Activated CD8-positive, alpha-beta memory T cell treated with anti-CD3 and anti-CD28 coated beads, Interleukin-2, amount 10 ng/mL, durations not matched to agents 7 days and 5 days (primary cell): ENCODE measurements at regions not wholly inside any gene's neighbourhood (a gene's known extent, or its start where the extent isn't known, plus 50 kb on each side); places are given as distances from the start of the nearest gene placed in this dataset.

Experiments used
- ATAC-seq: fragments of 150-1000 bp; cut with Tn5 transposase; one replicate; pipeline ENCODE4 v1.10.0; 2021; ENCODE audit warnings: moderate library complexity
- CTCF ChIA-PET: fragments of 350-600 bp; sonication (Branson Sonifier 250); formaldehyde crosslinking; loops from one replicate; lab custom pipeline; 2021; ENCODE audit warnings: antibody characterized with exemption; lab: Charles Lee
- DNase-seq: peaks from one replicate; pipeline ENCODE4 v3.0.0-alpha.2; 2020
- H3K27ac Mint-ChIP-seq: one replicate; pipeline ENCODE4 v1.8.0; 2021; ENCODE audit warnings: mild to moderate bottlenecking, mixed read lengths
- H3K27me3 Mint-ChIP-seq: one replicate; pipeline ENCODE4 v1.8.0; 2021; ENCODE audit warnings: mixed read lengths
- H3K36me3 Mint-ChIP-seq: one replicate; pipeline ENCODE4 v1.8.0; 2021; ENCODE audit warnings: mild to moderate bottlenecking, mixed read lengths
- H3K4me1 Mint-ChIP-seq: one replicate; pipeline ENCODE4 v1.8.0; 2021; ENCODE audit warnings: mixed read lengths
- H3K4me3 Mint-ChIP-seq: one replicate; pipeline ENCODE4 v1.8.0; 2021; ENCODE audit warnings: mild to moderate bottlenecking, moderate library complexity, mixed read lengths
- H3K9me3 Mint-ChIP-seq: one replicate; pipeline ENCODE4 v1.8.0; 2022; ENCODE audit warnings: low read depth, mixed read lengths

DNA sequence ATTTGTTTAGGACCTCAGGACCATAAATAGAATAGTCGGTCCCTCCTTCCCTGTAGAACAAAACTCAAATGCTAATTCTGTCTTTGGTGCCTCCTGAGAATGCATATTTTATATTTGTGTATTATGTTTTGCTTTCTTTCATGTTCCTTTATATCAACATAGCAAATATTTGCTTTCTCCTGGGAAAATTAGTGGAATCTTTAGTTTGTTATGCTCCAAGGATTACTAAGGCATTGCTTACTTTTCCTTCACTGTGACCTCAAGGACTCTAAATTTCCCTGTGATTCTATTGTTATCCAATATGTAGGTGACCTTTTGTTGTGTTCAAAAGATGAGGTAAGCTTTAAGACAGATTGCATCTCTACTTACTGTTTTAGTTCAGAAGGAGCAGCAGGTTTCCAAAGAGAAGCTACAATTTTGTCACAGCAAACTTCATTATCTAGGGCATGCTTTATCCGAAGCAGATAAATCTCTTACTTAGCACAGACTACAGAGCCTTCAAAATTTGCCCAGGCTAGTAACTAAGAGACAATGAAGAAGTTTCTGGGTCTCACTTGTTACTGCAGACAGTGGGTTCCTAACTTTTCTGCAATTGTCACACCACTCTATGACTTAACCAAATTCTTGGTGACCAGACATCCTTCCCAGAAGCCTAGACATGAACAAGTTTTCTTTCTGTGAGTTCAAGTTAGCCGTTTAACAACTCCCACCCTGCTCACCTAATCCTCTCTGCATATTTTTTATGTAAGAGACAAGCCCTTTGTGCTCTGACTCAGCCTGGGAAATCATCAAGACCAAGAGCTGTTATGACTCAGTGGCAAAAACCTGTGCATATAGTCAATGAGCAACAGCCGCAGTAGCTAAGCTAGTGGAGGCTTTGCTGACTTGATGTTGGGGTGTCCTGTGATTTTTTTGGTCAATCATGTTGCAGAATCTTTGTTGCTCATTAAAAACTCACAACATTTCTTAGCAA is 378.8 kb downstream of the QKI start:
- Mint-ChIP-seq H3K4me3 (no peak overlapping the region), H3K36me3 (no peaks in the 10 kb centered on the region), H3K27ac (no peak overlapping the region), H3K4me1 (no peaks in the 10 kb centered on the region), H3K9me3 (no peaks in the 10 kb centered on the region), H3K27me3 (peaks cover 19% of the 10 kb centered on the region)
- DNase-seq (no peak), ATAC-seq (no peak)
- CTCF ChIA-PET, result no interaction called here

DNA sequence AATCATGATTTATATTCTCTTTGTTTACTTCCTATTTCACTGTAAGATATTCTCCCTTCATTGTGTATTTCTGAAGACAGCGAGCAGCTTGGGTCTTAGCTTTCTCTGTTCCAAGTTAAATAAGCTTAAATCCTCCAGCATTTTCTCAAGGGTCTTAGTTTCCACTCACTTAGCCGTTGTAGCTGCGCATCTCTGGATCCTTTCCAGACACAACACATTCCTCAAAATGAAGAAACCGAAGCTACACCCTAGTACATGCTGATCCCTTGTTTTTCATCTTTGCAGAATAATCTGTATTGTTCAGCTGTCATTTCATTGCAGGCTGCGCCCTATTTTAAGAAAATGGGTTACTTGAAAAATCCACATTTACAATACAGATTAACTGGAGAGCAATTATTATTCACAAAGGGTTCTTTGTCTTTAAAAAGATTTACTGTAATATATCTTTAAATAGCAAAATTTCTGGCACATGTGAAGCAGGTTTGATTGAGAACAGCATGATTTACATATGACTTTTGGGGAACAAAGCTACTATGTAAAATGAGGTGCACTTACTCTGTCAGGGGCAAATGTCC is 375.8 kb downstream of the QKI start:
- no peak for ATAC-seq
- Mint-ChIP-seq H3K9me3 (no peaks in the 10 kb centered on the region), H3K4me1 (peaks cover 13% of the 10 kb centered on the region), H3K27ac (no peak overlapping the region), H3K27me3 (peaks cover 11% of the 10 kb centered on the region), H3K4me3 (no peak overlapping the region), H3K36me3 (no peaks in the 10 kb centered on the region)
- CTCF ChIA-PET, result no interaction called here
- no peak for DNase-seq

- Mint-ChIP-seq H3K27me3 (peaks cover 8% of the 10 kb centered on the region), H3K36me3 (no peaks in the 10 kb centered on the region), H3K27ac (no peak overlapping the region), H3K4me3 (no peak overlapping the region), H3K4me1 (peaks cover 13% of the 10 kb centered on the region), H3K9me3 (no peaks in the 10 kb centered on the region)
- ATAC-seq (no peak), DNase-seq (no peak)
- CTCF ChIA-PET, result no interaction called here
These were observed 374.8 kb downstream of the QKI start for GRCh38 chr6:163789199-163789810.

- H3K36me3 Mint-ChIP-seq, result peaks cover 4% of the 10 kb centered on the region
- peaks cover 22% of the 10 kb centered on the region for H3K4me1 Mint-ChIP-seq
- no peaks in the 10 kb centered on the region for H3K9me3 Mint-ChIP-seq
- DNase-seq (no peak), ATAC-seq (peak; percentile 30)
- H3K27me3 Mint-ChIP-seq, result peaks cover 11% of the 10 kb centered on the region
- CTCF ChIA-PET, result interaction anchor here (0.9 kb wide), 1 partner anchor 11 kb away, joined by 3 read pairs; no protein-coding TSS in a partner anchor
- H3K27ac Mint-ChIP-seq, result no peak overlapping the region
- no peak overlapping the region for H3K4me3 Mint-ChIP-seq
These were observed 372.6 kb downstream of the QKI start for GRCh38 chr6:163786995-163787671.

DNA sequence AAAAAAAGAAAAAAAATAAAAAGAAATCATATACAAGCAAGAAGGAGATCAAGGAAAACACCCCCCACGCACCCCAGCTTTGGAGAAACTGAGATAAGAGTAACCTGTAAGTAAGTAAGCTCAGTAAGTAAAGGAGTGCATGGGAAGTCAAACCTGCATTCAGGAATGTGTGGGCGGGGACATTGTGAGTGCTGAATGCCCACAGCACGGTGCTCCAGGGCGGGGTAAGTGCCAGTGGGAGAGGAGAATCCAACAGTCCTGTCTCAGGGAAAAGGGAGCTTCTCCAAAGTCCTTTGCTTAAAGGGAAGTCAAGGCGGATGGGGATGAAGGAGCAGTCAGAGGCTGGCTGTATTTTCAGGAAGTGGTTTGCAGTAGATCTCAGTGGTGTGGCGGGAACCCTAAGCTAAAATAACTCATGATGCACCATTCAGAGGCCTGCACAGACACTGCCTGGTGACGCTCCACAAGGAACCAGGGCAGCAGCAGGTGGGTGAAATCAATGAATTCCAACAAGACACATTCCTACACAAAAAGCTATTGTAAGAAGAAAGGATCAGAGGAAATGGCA is 368.0 kb downstream of the QKI start:
- Mint-ChIP-seq H3K4me3 (no peak overlapping the region), H3K27me3 (peaks cover 17% of the 10 kb centered on the region), H3K4me1 (peaks cover 19% of the 10 kb centered on the region), H3K27ac (no peak overlapping the region), H3K9me3 (no peaks in the 10 kb centered on the region), H3K36me3 (peaks cover 4% of the 10 kb centered on the region)
- ATAC-seq (no peak), DNase-seq (peak; percentile 43)
- CTCF ChIA-PET, result interaction anchor here (1.1 kb wide), 1 partner anchor 12 kb away, joined by 4 read pairs; no protein-coding TSS in a partner anchor

- no peak for DNase-seq
- Mint-ChIP-seq H3K4me3 (no peak overlapping the region), H3K9me3 (no peaks in the 10 kb centered on the region), H3K36me3 (peaks cover 4% of the 10 kb centered on the region), H3K27me3 (peaks cover 17% of the 10 kb centered on the region), H3K4me1 (peaks cover 11% of the 10 kb centered on the region), H3K27ac (no peak overlapping the region)
- CTCF ChIA-PET, result no interaction called here
- no peak for ATAC-seq
These were observed 366.5 kb downstream of the QKI start for GRCh38 chr6:163780994-163781393.

GRCh38 chr6:163779727-163780284 is 365.3 kb downstream of the QKI start:
- no peaks in the 10 kb centered on the region for H3K9me3 Mint-ChIP-seq
- no peak for ATAC-seq
- no peak overlapping the region for H3K27ac Mint-ChIP-seq
- CTCF ChIA-PET, result no interaction called here
- no peak for DNase-seq
- peaks cover 9% of the 10 kb centered on the region for H3K4me1 Mint-ChIP-seq
- peaks cover 17% of the 10 kb centered on the region for H3K27me3 Mint-ChIP-seq
- peaks cover 4% of the 10 kb centered on the region for H3K36me3 Mint-ChIP-seq
- H3K4me3 Mint-ChIP-seq, result no peak overlapping the region

DNA sequence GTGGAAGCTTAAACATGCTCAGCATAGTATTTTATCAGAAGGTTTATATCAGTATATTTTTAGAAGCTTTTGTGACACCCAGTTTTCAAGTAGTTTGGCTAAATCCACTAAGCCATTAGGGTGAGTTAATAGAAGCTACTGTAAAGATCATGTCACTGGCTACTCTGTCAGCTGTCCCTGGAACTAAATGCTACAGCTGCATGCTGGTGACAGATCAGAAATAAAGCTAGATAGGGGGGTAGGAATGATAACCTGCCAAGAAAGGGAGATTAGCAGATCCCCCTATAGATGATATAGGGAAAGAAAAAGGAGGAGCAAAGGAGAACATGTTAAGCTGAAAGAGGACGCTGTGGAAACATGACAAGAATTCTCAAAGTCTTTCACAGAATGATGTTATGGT is 363.2 kb downstream of the QKI start:
- no peaks in the 10 kb centered on the region for H3K9me3 Mint-ChIP-seq
- H3K4me1 Mint-ChIP-seq, result peaks cover 4% of the 10 kb centered on the region
- H3K36me3 Mint-ChIP-seq, result peaks cover under 1% of the 10 kb centered on the region
- peaks cover 14% of the 10 kb centered on the region for H3K27me3 Mint-ChIP-seq
- CTCF ChIA-PET, result no interaction called here
- no peak for DNase-seq
- ATAC-seq, result no peak
- no peak overlapping the region for H3K4me3 Mint-ChIP-seq
- H3K27ac Mint-ChIP-seq, result no peak overlapping the region

DNA sequence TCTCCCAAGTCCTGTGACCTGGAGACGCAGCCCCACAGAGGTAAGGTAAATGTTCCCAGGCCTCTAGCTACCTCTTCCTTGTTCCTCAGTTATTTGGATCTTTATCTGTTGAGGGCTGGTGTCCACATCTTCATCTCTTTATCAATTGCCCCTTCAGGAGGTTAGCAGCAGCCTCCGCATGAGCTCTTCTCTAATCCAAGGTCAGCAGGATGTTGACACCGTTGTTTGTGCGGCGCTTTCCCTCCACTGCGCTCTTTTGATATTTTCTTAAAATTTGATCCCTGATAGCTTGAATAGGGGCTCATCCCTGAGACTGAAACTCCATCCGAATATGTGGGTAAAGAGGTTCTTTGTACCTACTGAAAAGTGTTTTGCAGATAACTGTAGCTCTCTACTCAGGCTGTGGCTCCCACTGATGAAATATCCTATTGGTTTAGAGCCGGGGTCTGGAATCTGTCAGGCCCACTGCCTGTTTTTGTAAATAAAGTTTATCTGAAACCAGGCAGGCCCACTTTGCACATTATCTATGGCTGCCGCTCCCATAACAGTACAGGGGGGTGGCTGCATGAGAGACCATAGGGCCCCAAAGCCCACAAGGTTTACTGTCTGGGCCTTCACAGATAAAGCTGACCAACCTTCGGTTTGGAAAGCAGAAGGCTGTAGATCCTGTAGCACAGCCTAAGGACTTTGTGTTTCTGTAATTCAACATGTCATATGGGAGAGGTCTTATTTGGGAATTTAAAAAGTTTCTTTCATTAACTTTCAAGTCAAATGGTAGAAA is 362.6 kb downstream of the QKI start:
- Mint-ChIP-seq H3K27ac (no peak overlapping the region), H3K9me3 (no peaks in the 10 kb centered on the region), H3K4me1 (no peaks in the 10 kb centered on the region), H3K4me3 (no peak overlapping the region), H3K36me3 (no peaks in the 10 kb centered on the region), H3K27me3 (peaks cover 16% of the 10 kb centered on the region)
- CTCF ChIA-PET, result interaction anchor here (1.6 kb wide), 1 partner anchor 9 kb away, joined by 3 read pairs; no protein-coding TSS in a partner anchor
- DNase-seq, result no peak
- ATAC-seq, result no peak

DNA sequence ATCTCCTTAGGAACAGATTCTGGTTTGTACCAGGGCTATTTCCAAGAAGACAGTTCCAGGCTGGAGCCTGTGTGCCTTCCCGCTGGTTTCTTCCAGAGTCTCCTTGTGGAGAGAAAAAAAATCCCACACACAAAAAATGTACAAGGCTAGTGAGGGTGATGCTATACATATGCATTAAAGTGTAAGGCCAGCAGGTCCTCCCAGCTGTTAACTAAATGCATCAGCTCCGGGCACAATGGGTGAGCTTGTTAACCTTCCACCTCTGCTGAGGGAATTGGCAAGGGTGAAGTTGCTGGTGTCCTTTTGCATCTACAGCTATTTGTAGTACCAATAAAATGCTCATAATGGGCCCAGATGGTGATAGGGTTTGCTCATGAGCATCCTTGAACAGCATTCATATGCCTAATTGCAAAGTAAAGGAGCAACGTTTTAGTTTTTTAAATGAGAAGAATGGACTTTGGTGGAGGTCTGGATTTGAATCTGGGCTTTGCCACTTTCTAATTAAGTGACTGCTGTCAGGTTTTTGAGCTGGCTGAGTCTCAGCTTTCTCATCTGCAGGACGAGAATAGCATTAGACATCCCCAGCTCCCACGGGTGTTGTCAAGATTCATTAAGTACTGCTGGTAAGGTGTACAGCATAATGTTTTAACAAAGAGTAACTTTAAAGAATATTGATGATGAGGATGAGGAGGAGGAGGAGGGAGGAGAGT is 361.8 kb downstream of the QKI start:
- Mint-ChIP-seq H3K4me3 (no peak overlapping the region), H3K27ac (no peak overlapping the region), H3K27me3 (peaks cover 16% of the 10 kb centered on the region)

GRCh38 chr6:163775313-163775712 is 360.8 kb downstream of the QKI start:
- no peaks in the 10 kb centered on the region for H3K4me1 Mint-ChIP-seq
- no peak for ATAC-seq
- H3K36me3 Mint-ChIP-seq, result no peaks in the 10 kb centered on the region
- H3K4me3 Mint-ChIP-seq, result no peak overlapping the region
- DNase-seq, result no peak
- CTCF ChIA-PET, result no interaction called here
- H3K27ac Mint-ChIP-seq, result no peak overlapping the region
- peaks cover 12% of the 10 kb centered on the region for H3K27me3 Mint-ChIP-seq
- no peaks in the 10 kb centered on the region for H3K9me3 Mint-ChIP-seq

More for the DNA sequence above, 361.8 kb downstream of the QKI start:
- H3K9me3 Mint-ChIP-seq, result no peaks in the 10 kb centered on the region
- H3K4me1 Mint-ChIP-seq, result no peaks in the 10 kb centered on the region
- ATAC-seq (no peak), DNase-seq (no peak)
- CTCF ChIA-PET, result interaction anchor here (1.6 kb wide), 1 partner anchor 10 kb away, joined by 3 read pairs; no protein-coding TSS in a partner anchor
- H3K36me3 Mint-ChIP-seq, result no peaks in the 10 kb centered on the region

- CTCF ChIA-PET, result no interaction called here
- Mint-ChIP-seq H3K9me3 (no peaks in the 10 kb centered on the region), H3K4me3 (no peak overlapping the region), H3K27ac (no peak overlapping the region), H3K36me3 (no peaks in the 10 kb centered on the region), H3K27me3 (peaks cover 9% of the 10 kb centered on the region), H3K4me1 (no peaks in the 10 kb centered on the region)
- DNase-seq (no peak), ATAC-seq (no peak)
These were observed 360.0 kb downstream of the QKI start for GRCh38 chr6:163774485-163774884.
